Sigmoid colon (tissue), 4 donors: ENCODE measurements at regions not wholly inside any gene's neighbourhood (a gene's known extent, or its start where the extent isn't known, plus 50 kb on each side); places are given as distances from the start of the nearest gene placed in this dataset.

Source experiments
- EP300 ChIP-seq, 4 donors: sonication (generic); formaldehyde crosslinking; IDR thresholded peaks; one replicate each; pipeline ENCODE4 v1.6.1; 2017; ENCODE audit warnings: antibody characterized with exemption in 4 of 4
- POLR2A ChIP-seq, 2 donors: fragments of 450-650 bp; IDR thresholded peaks; one replicate each; pipeline ENCODE4 v1.6.1; 2016; ENCODE audit warnings: antibody characterized with exemption in 2 of 2, mild to moderate bottlenecking in 2 of 2, moderate library complexity in 2 of 2
- POLR2AphosphoS5 ChIP-seq, 4 donors: sonication (generic); formaldehyde crosslinking; IDR thresholded peaks; one replicate each; pipeline ENCODE4 v1.6.1; 2017; ENCODE audit warnings: antibody characterized with exemption in 4 of 4
- TF ChIP-seq, protein P1 (sequence below), 4 experiments: fragments of 450-650 bp in 3 of 4; fragments of 200-600 bp in 1 of 4; IDR thresholded peaks; one replicate each; pipeline ENCODE4 v1.5.1; 2016 to 2019; ENCODE audit warnings: antibody characterized with exemption in 4 of 4, mild to moderate bottlenecking in 3 of 4, moderate library complexity in 2 of 4

GRCh38 chr9:111147041-111147440 is 108.8 kb upstream of the LPAR1 start:
- no peak for TF ChIP-seq POLR2AphosphoS5 (IDR thresholded peaks at IDR 0.05)
- no peak for TF ChIP-seq EP300 (IDR thresholded peaks at IDR 0.05)
- TF ChIP-seq, protein P1, sequence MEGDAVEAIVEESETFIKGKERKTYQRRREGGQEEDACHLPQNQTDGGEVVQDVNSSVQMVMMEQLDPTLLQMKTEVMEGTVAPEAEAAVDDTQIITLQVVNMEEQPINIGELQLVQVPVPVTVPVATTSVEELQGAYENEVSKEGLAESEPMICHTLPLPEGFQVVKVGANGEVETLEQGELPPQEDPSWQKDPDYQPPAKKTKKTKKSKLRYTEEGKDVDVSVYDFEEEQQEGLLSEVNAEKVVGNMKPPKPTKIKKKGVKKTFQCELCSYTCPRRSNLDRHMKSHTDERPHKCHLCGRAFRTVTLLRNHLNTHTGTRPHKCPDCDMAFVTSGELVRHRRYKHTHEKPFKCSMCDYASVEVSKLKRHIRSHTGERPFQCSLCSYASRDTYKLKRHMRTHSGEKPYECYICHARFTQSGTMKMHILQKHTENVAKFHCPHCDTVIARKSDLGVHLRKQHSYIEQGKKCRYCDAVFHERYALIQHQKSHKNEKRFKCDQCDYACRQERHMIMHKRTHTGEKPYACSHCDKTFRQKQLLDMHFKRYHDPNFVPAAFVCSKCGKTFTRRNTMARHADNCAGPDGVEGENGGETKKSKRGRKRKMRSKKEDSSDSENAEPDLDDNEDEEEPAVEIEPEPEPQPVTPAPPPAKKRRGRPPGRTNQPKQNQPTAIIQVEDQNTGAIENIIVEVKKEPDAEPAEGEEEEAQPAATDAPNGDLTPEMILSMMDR (IDR thresholded peaks at IDR 0.05), result no peak
- TF ChIP-seq POLR2A (IDR thresholded peaks at IDR 0.05), result no peak
